PC-9 (cell line): ENCODE measurements at regions not wholly inside any gene's neighbourhood (a gene's known extent, or its start where the extent isn't known, plus 50 kb on each side); places are given as distances from the start of the nearest gene placed in this dataset.

Experiments used
- BruUV-seq: library from RNA; stranded (reverse); fragments of 400-500 nt; replicated peaks from 2 replicates; lab custom pipeline; 2021; lab: Mats Ljungman, UMichigan
- CTCF ChIA-PET: fragments of 300-600 bp; sonication (Branson Sonifier 250); formaldehyde crosslinking; loops from one replicate; lab custom pipeline; 2022; ENCODE audit warnings: antibody characterized with exemption; lab: Charles Lee
- POLR2A ChIA-PET: fragments of 300-600 bp; sonication (Branson Sonifier 250); formaldehyde crosslinking; loops from one replicate; lab custom pipeline; 2022; ENCODE audit warnings: antibody characterized with exemption; ENCODE audit not compliant: unreplicated experiment; lab: Charles Lee
- DNase-seq, 2 experiments: peaks; one replicate each; pipeline versions ENCODE4 v3.0.0 to v3.0.0-alpha.2; 2015 to 2022; ENCODE audit warnings: mixed read lengths in 1 of 2
- H2AFZ ChIP-seq: fragments of 200-600 bp; sonication (generic); 2 replicates; pipeline ENCODE4 v1.8.1; 2017; ENCODE audit warnings: antibody characterized with exemption
- H3F3A ChIP-seq: fragments of 200-600 bp; sonication (generic); 2 replicates; pipeline ENCODE4 v1.8.1; 2017; ENCODE audit warnings: antibody characterized with exemption, mild to moderate bottlenecking, low read depth; ENCODE audit not compliant: insufficient read depth
- H3K27ac ChIP-seq: fragments of 200-600 bp; sonication (generic); 2 replicates; pipeline ENCODE4 v1.6.1; 2016; ENCODE audit warnings: mixed run types
- H3K27me3 ChIP-seq: fragments of 200-600 bp; sonication (generic); 2 replicates; pipeline ENCODE4 v1.6.1; 2016; ENCODE audit warnings: low read depth, mixed run types; ENCODE audit not compliant: insufficient read depth
- H3K36me3 ChIP-seq: fragments of 200-600 bp; sonication (generic); 2 replicates; pipeline ENCODE4 v1.6.1; 2016; ENCODE audit warnings: low read depth, mixed run types
- H3K4me1 ChIP-seq: fragments of 200-600 bp; sonication (generic); replicated peaks from 2 replicates; pipeline ENCODE4 v1.6.1; 2016; ENCODE audit warnings: mixed run types; ENCODE audit not compliant: insufficient read depth
- H3K4me2 ChIP-seq: fragments of 200-600 bp; sonication (generic); 2 replicates; pipeline ENCODE4 v1.6.1; 2017; ENCODE audit warnings: mixed run types
- H3K4me3 ChIP-seq: fragments of 200-600 bp; sonication (generic); 2 replicates; pipeline ENCODE4 v1.6.1; 2016; ENCODE audit warnings: mixed run types
- H3K79me2 ChIP-seq: fragments of 200-600 bp; sonication (generic); 2 replicates; pipeline ENCODE4 v1.6.1; 2017; ENCODE audit warnings: low read depth, mixed run types
- H3K9me2 ChIP-seq: fragments of 200-600 bp; sonication (generic); 2 replicates; pipeline ENCODE4 v1.8.1; 2017; ENCODE audit warnings: mild to moderate bottlenecking; ENCODE audit not compliant: insufficient read depth
- H3K9me3 ChIP-seq: fragments of 200-600 bp; sonication (generic); 2 replicates; pipeline ENCODE4 v1.8.1; 2016; ENCODE audit warnings: low read depth; ENCODE audit not compliant: insufficient read depth
- H4K20me1 ChIP-seq: fragments of 200-600 bp; sonication (generic); 2 replicates; pipeline ENCODE4 v1.8.1; 2017; ENCODE audit not compliant: insufficient read depth
- EZH2 ChIP-seq: fragments of 200-600 bp; sonication (generic); IDR thresholded peaks from 2 replicates; pipeline ENCODE4 v1.8.0; 2017; ENCODE audit warnings: antibody characterized with exemption, low read depth
- intact Hi-C: fragments of 100-400 bp; cut with micrococcal nuclease; formaldehyde crosslinking; loops from one replicate; pipeline ENCODE4 v1.10.0; 2022; ENCODE audit not compliant: unreplicated experiment
- TF ChIP-seq, protein P1 (sequence below): fragments of 200-600 bp; sonication (generic); conservative IDR thresholded peaks from 2 replicates; pipeline ENCODE4 v1.6.1; 2017; ENCODE audit warnings: mixed run types, antibody characterized with exemption, mild to moderate bottlenecking, moderate library complexity

- H3K4me1 ChIP-seq, result no peaks in the 10 kb centered on the region
- no peaks in the 10 kb centered on the region for H3K9me3 ChIP-seq
- intact Hi-C loops, result no loop called here
- H4K20me1 ChIP-seq, result no peaks in the 10 kb centered on the region
- no peaks in the 10 kb centered on the region for H3F3A ChIP-seq
- H3K36me3 ChIP-seq, result no peaks in the 10 kb centered on the region
- H3K27me3 ChIP-seq, result no peaks in the 10 kb centered on the region
- no peak overlapping the region for H2AFZ ChIP-seq
- no peak overlapping the region for H3K4me2 ChIP-seq
- no peak overlapping the region for H3K27ac ChIP-seq
- no peak for DNase-seq
- no peak overlapping the region for H3K4me3 ChIP-seq
- H3K79me2 ChIP-seq, result no peaks in the 10 kb centered on the region
- ChIA-PET CTCF (no interaction called here), POLR2A (no interaction called here)
- no TSS peak for BruUV-seq
- TF ChIP-seq, protein P1, sequence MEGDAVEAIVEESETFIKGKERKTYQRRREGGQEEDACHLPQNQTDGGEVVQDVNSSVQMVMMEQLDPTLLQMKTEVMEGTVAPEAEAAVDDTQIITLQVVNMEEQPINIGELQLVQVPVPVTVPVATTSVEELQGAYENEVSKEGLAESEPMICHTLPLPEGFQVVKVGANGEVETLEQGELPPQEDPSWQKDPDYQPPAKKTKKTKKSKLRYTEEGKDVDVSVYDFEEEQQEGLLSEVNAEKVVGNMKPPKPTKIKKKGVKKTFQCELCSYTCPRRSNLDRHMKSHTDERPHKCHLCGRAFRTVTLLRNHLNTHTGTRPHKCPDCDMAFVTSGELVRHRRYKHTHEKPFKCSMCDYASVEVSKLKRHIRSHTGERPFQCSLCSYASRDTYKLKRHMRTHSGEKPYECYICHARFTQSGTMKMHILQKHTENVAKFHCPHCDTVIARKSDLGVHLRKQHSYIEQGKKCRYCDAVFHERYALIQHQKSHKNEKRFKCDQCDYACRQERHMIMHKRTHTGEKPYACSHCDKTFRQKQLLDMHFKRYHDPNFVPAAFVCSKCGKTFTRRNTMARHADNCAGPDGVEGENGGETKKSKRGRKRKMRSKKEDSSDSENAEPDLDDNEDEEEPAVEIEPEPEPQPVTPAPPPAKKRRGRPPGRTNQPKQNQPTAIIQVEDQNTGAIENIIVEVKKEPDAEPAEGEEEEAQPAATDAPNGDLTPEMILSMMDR, result no peak
- no peak for TF ChIP-seq EZH2
- no peaks in the 10 kb centered on the region for H3K9me2 ChIP-seq
These were observed 258.1 kb downstream of the MN1 start for GRCh38 chr22:27543460-27543859.

DNA sequence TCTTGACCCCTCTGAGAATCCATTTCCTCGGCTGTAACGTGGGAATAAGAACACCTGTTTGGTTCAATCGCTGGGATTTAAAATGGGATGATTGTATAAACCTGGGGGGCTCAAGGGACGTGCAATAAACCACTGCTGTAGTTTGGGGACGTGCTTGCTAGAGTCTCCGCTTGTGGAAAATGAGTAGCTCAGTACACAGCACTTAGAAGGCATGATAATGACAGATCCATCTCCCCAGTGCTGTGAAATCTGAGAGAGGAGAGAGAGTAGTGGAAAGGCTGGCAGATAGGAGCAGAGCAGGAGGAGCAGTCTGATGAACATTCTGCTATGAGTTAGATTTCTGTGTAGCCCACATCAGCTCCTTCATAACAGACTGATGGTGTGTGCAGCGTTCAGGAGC, 256.5 kb downstream of the MN1 start:
- ChIA-PET CTCF (no interaction called here), POLR2A (no interaction called here)
- no peaks in the 10 kb centered on the region for H3K79me2 ChIP-seq
- no peak for DNase-seq
- H3K27me3 ChIP-seq, result no peaks in the 10 kb centered on the region
- no peak overlapping the region for H3K4me2 ChIP-seq
- no peaks in the 10 kb centered on the region for H3K4me1 ChIP-seq
- no peaks in the 10 kb centered on the region for H3K9me2 ChIP-seq
- H3K36me3 ChIP-seq, result no peaks in the 10 kb centered on the region
- no peak overlapping the region for H3K27ac ChIP-seq
- TF ChIP-seq, protein P1, result no peak
- no peak for TF ChIP-seq EZH2
- no peaks in the 10 kb centered on the region for H3K9me3 ChIP-seq
- H3K4me3 ChIP-seq, result no peak overlapping the region
- H2AFZ ChIP-seq, result no peak overlapping the region
- no peaks in the 10 kb centered on the region for H3F3A ChIP-seq
- H4K20me1 ChIP-seq, result no peaks in the 10 kb centered on the region
- intact Hi-C loops, result no loop called here
- no TSS peak for BruUV-seq

- no peaks in the 10 kb centered on the region for H3K9me3 ChIP-seq
- H3K27me3 ChIP-seq, result no peaks in the 10 kb centered on the region
- DNase-seq, result no peak
- H2AFZ ChIP-seq, result no peak overlapping the region
- no peaks in the 10 kb centered on the region for H3K36me3 ChIP-seq
- H3F3A ChIP-seq, result no peaks in the 10 kb centered on the region
- intact Hi-C loops, result no loop called here
- no peak overlapping the region for H3K4me2 ChIP-seq
- no peak overlapping the region for H3K27ac ChIP-seq
- no TSS peak for BruUV-seq
- TF ChIP-seq EZH2, result no peak
- TF ChIP-seq, protein P1, result no peak
- no peaks in the 10 kb centered on the region for H4K20me1 ChIP-seq
- H3K4me3 ChIP-seq, result no peak overlapping the region
- H3K4me1 ChIP-seq, result no peaks in the 10 kb centered on the region
- POLR2A ChIA-PET, result interaction anchor here (0.5 kb wide), 1 partner anchor 113 kb away, joined by 3 read pairs; no protein-coding TSS in a partner anchor
- H3K9me2 ChIP-seq, result no peaks in the 10 kb centered on the region
- CTCF ChIA-PET, result no interaction called here
- no peaks in the 10 kb centered on the region for H3K79me2 ChIP-seq
These were observed 255.2 kb downstream of the MN1 start for GRCh38 chr22:27546157-27546935.
